Limb (tissue), 2 donors: ENCODE measurements at regions not wholly inside any gene's neighbourhood (a gene's known extent, or its start where the extent isn't known, plus 50 kb on each side); places are given as distances from the start of the nearest gene placed in this dataset.
"Not testable (repeated sequence)": the region's sequence is repeated elsewhere in the genome, so short reads cannot be mapped to it uniquely, and the experiment has no call there.

Source experiments
- DNase-seq, 2 donors: peaks; one replicate each; pipeline ENCODE4 v3.0.0-alpha.2; 2016; ENCODE audit errors: extremely low spot score in 2 of 2

- DNase-seq, result no peak
Measured at GRCh38 chr3:194939949-194940770, 254.5 kb downstream of the FAM43A start.

- DNase-seq, result no peak
Measured at GRCh38 chr3:194941360-194941955, 255.8 kb downstream of the FAM43A start.

- no peak for DNase-seq
Measured at GRCh38 chr3:194941956-194942511, 256.4 kb downstream of the FAM43A start.

- no peak for DNase-seq
Measured at GRCh38 chr3:194944526-194944925, 258.8 kb downstream of the FAM43A start.

GRCh38 chr3:194945508-194945907 is 259.8 kb downstream of the FAM43A start:
- DNase-seq, result no peak

GRCh38 chr3:194946091-194946490 is 260.4 kb downstream of the FAM43A start:
- DNase-seq, result no peak

- DNase-seq, result no peak
Measured at GRCh38 chr3:194949592-194949991, 263.9 kb downstream of the FAM43A start.

GRCh38 chr3:194950906-194951628 is 265.4 kb downstream of the FAM43A start:
- DNase-seq, result no peak

GRCh38 chr3:194951629-194951920 is 265.9 kb downstream of the FAM43A start:
- not testable (repeated sequence) for DNase-seq

GRCh38 chr3:194951931-194952582 is 266.4 kb downstream of the FAM43A start:
- no peak for DNase-seq

GRCh38 chr3:194952841-194953241 is 267.2 kb downstream of the FAM43A start:
- DNase-seq, result peak in 1 of 2 donors; percentile 27

GRCh38 chr3:194953291-194953690 is 267.6 kb downstream of the FAM43A start:
- no peak for DNase-seq

- no peak for DNase-seq
Measured at GRCh38 chr3:194955546-194955945, 269.9 kb downstream of the FAM43A start.

- DNase-seq, result no peak
Measured at GRCh38 chr3:194955979-194956696, 270.5 kb downstream of the FAM43A start.

- no peak for DNase-seq
Measured at GRCh38 chr3:194956697-194957396, 271.2 kb downstream of the FAM43A start.

GRCh38 chr3:194957743-194958240 is 272.1 kb downstream of the FAM43A start:
- no peak for DNase-seq

- no peak for DNase-seq
Measured at GRCh38 chr3:194959217-194959616, 273.5 kb downstream of the FAM43A start.

GRCh38 chr3:194959666-194960065 is 274.0 kb downstream of the FAM43A start:
- not testable (repeated sequence) for DNase-seq

GRCh38 chr3:194960446-194961032 is 274.9 kb downstream of the FAM43A start:
- no peak for DNase-seq

- DNase-seq, result no peak
Measured at GRCh38 chr3:194961149-194961548, 275.5 kb downstream of the FAM43A start.
